ENCODE measurements at regions not wholly inside any gene's neighbourhood (a gene's known extent, or its start where the extent isn't known, plus 50 kb on each side); places are given as distances from the start of the nearest gene placed in this dataset.

DNA sequence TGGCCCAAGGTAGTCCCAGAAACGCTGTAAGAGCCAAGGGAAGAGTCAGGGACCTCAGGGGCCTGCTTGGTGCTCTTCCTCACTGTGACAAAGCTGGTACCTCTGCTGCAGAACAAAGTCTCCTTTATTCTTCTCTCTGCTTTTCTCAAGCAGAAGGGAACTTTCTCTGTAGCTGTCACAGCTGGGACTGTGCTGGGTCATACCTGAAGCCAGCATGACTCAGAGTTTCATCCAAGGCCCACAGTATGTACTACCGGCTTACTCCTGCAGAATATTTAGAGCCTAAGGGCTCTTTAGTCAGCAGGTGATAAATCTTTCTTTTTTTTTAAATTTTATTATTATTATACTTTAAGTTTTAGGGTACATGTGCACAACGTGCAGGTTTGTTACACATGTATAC, 183.2 kb downstream of the TINAG start:
- H3K36me3 ChIP-seq (ENCODE audit: control insufficient read depth in 1 of 2, insufficient read depth in 2 of 2, low read length in 2 of 2), result no peaks in the 10 kb centered on the region
- no peak overlapping the region for H3K4me3 ChIP-seq (ENCODE audit: low read depth in 1 of 2, low read length in 2 of 2)
- no peaks in the 10 kb centered on the region for H3K27me3 ChIP-seq (ENCODE audit: low read depth, low read length)
- H3K4me1 ChIP-seq (ENCODE audit: control insufficient read depth in 1 of 2, insufficient read depth in 2 of 2, low read length in 2 of 2), result no peaks in the 10 kb centered on the region
- H3K9me3 ChIP-seq (ENCODE audit: control insufficient read depth in 1 of 2, low read length in 2 of 2), result peaks cover 0 to 8% of the 10 kb centered on the region in 2 donors
- H3K27ac ChIP-seq (ENCODE audit: low read length), result no peak overlapping the region

DNA sequence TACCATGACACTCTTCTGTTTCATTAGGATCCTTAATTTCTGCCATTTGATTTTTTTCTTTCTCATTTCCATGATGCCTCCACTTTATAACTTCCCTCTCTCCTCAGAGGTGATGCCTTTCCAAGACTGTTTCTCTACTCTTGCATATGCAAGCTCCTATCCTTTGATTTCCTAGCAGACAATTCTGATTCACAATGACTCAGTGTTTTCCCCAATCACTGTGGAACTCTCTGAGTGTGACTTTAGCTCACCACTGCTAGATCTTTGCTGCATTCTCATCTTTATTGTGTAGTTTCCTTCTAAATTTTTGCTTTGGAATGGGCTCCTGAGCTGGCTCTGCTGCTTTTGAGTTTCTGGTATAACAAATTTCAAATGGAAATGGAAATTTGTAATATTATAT, 184.9 kb downstream of the TINAG start:
- Histone ChIP-seq H3K9me3 (ENCODE audit: control insufficient read depth in 1 of 2, low read length in 2 of 2) (peaks cover 0 to 8% of the 10 kb centered on the region in 2 donors), H3K36me3 (ENCODE audit: control insufficient read depth in 1 of 2, insufficient read depth in 2 of 2, low read length in 2 of 2) (no peaks in the 10 kb centered on the region), H3K4me1 (ENCODE audit: control insufficient read depth in 1 of 2, insufficient read depth in 2 of 2, low read length in 2 of 2) (no peaks in the 10 kb centered on the region), H3K27me3 (ENCODE audit: low read depth, low read length) (no peaks in the 10 kb centered on the region), H3K4me3 (ENCODE audit: low read depth in 1 of 2, low read length in 2 of 2) (no peak overlapping the region), H3K27ac (ENCODE audit: low read length) (no peak overlapping the region)

DNA sequence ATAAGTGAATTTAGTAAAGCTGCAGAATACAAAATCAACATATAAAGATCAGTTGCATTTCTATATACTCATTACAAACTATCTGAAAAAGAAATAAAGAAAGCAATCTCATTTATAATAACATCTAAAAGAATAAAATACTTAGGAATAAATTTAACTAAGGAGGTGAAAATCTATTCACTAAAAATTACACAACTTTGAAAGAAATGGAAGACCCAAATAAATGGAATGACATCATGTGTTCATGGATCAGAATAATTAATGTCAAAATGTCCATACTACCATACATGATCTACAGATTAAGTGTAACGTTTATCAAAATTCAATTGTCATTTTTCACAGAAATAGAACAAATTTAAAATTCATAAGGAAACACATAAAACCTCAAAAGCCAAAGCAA, 194.9 kb downstream of the TINAG start:
- Histone ChIP-seq H3K9me3 (ENCODE audit: control insufficient read depth in 1 of 2, low read length in 2 of 2) (peaks cover 0 to 14% of the 10 kb centered on the region in 2 donors), H3K4me1 (ENCODE audit: control insufficient read depth in 1 of 2, insufficient read depth in 2 of 2, low read length in 2 of 2) (no peaks in the 10 kb centered on the region)

DNA sequence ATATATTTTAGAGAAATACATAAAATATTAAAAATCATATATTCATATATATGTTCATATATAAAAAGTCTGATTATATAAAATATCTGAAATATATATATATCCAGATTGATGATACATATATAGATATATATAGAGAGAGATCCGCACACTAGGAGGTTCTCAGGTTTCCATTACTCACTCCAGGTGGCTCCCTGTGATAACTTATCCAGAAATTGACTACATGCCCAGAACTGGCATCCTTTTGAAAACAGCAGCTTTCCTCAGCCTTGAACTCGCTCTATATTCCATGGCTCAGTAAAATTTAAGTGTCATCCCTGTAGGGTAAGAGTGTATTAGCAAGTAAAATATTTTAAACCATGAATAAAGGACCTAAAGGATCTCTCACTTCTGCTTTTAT, 206.8 kb downstream of the TINAG start:
- no peaks in the 10 kb centered on the region for H3K27me3 ChIP-seq (ENCODE audit: low read depth, low read length)
- H3K4me1 ChIP-seq (ENCODE audit: control insufficient read depth in 1 of 2, insufficient read depth in 2 of 2, low read length in 2 of 2), result no peaks in the 10 kb centered on the region
- H3K9me3 ChIP-seq (ENCODE audit: control insufficient read depth in 1 of 2, low read length in 2 of 2), result no peaks in the 10 kb centered on the region
- no peaks in the 10 kb centered on the region for H3K36me3 ChIP-seq (ENCODE audit: control insufficient read depth in 1 of 2, insufficient read depth in 2 of 2, low read length in 2 of 2)
- H3K4me3 ChIP-seq (ENCODE audit: low read depth in 1 of 2, low read length in 2 of 2), result no peak overlapping the region
- H3K27ac ChIP-seq (ENCODE audit: low read length), result no peak overlapping the region

More for the DNA sequence above, 194.9 kb downstream of the TINAG start:
- Histone ChIP-seq H3K27ac (ENCODE audit: low read length) (no peak overlapping the region), H3K36me3 (ENCODE audit: control insufficient read depth in 1 of 2, insufficient read depth in 2 of 2, low read length in 2 of 2) (no peaks in the 10 kb centered on the region), H3K27me3 (ENCODE audit: low read depth, low read length) (no peaks in the 10 kb centered on the region), H3K4me3 (ENCODE audit: low read depth in 1 of 2, low read length in 2 of 2) (no peak overlapping the region)

DNA sequence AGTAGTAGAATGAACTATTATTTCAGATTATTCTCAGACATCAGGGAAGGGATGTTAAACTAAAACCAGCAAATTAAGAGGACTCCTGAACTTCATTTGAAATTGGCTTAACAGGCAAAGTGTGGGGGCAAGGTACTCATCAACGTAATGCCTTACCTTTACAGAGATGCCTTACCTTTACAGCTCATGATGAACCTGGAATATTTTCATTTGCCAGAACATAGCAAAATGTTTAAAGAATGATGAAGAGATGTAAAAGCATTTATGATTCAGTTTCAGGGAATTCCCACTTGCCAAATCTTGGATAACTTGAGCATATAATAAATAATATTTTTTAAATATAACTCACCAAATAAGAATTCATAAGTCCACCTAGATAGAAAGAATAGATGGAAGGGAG, 207.5 kb downstream of the TINAG start:
- Histone ChIP-seq H3K4me1 (ENCODE audit: control insufficient read depth in 1 of 2, insufficient read depth in 2 of 2, low read length in 2 of 2) (no peaks in the 10 kb centered on the region), H3K27ac (ENCODE audit: low read length) (no peak overlapping the region), H3K9me3 (ENCODE audit: control insufficient read depth in 1 of 2, low read length in 2 of 2) (no peaks in the 10 kb centered on the region), H3K36me3 (ENCODE audit: control insufficient read depth in 1 of 2, insufficient read depth in 2 of 2, low read length in 2 of 2) (no peaks in the 10 kb centered on the region), H3K4me3 (ENCODE audit: low read depth in 1 of 2, low read length in 2 of 2) (no peak overlapping the region), H3K27me3 (ENCODE audit: low read depth, low read length) (no peaks in the 10 kb centered on the region)

DNA sequence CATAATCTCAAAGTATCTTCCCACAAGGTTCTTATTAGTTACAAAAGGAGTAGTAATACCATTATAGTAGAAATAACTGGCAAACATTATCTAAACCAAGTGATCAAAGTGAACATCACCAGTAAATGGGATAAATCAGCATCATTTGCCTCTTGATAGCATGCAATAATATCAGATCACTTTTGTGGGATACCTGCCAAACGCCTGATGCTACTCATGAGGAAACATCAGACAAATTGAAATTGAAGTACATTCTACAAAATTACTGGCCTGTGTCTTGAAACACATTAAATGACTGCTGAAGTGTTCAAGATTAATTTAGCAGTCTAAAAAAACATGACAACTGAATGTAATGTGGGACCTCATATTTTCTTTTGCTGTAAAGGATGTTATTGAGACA, 208.1 kb downstream of the TINAG start:
- H3K27ac ChIP-seq (ENCODE audit: low read length), result no peak overlapping the region
- no peaks in the 10 kb centered on the region for H3K4me1 ChIP-seq (ENCODE audit: control insufficient read depth in 1 of 2, insufficient read depth in 2 of 2, low read length in 2 of 2)
- H3K9me3 ChIP-seq (ENCODE audit: control insufficient read depth in 1 of 2, low read length in 2 of 2), result no peaks in the 10 kb centered on the region

DNA sequence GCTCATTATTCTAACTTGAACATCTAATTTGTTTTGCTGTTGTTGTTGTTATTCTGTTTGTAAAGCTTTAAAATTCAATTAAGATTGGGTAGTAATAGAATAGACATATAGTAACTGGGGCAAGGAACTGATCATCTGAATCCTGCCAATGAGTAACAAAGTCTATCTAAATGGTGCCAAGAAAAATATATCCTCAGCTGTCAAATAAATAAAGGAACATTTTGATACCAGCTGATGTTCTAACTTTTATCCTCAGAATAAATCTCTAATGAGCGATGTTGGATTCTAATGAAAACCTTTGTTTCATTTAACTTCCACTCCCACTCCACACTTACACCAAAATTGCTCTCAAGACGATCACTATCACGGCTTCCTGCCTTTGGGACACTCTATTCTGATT, 210.9 kb downstream of the TINAG start:
- no peaks in the 10 kb centered on the region for H3K4me1 ChIP-seq (ENCODE audit: control insufficient read depth in 1 of 2, insufficient read depth in 2 of 2, low read length in 2 of 2)
- no peaks in the 10 kb centered on the region for H3K36me3 ChIP-seq (ENCODE audit: control insufficient read depth in 1 of 2, insufficient read depth in 2 of 2, low read length in 2 of 2)
- no peak overlapping the region for H3K27ac ChIP-seq (ENCODE audit: low read length)
- H3K27me3 ChIP-seq (ENCODE audit: low read depth, low read length), result no peaks in the 10 kb centered on the region
- H3K4me3 ChIP-seq (ENCODE audit: low read depth in 1 of 2, low read length in 2 of 2), result no peak overlapping the region
- no peaks in the 10 kb centered on the region for H3K9me3 ChIP-seq (ENCODE audit: control insufficient read depth in 1 of 2, low read length in 2 of 2)

More for the DNA sequence above, 208.1 kb downstream of the TINAG start:
- no peaks in the 10 kb centered on the region for H3K36me3 ChIP-seq (ENCODE audit: control insufficient read depth in 1 of 2, insufficient read depth in 2 of 2, low read length in 2 of 2)
- H3K4me3 ChIP-seq (ENCODE audit: low read depth in 1 of 2, low read length in 2 of 2), result no peak overlapping the region
- H3K27me3 ChIP-seq (ENCODE audit: low read depth, low read length), result no peaks in the 10 kb centered on the region

DNA sequence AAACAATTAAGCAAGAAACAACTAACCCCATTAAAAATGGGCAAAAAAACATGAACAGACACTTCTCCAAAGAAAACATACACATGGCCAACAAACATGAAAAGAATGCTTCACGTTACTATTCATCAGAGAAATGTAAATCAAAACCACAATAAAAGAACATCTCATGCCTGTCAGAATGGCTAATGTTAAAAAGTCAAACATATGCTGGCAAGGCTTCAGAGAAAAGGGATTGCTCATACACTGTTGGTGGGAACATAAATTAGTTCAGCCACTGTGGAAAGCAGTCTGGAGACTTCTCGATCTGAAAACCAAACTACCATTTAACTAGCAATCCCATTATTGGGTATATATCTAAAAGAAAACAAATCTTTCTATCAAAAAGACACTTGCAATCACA, 217.5 kb downstream of the TINAG start:
- Histone ChIP-seq H3K9me3 (ENCODE audit: control insufficient read depth in 1 of 2, low read length in 2 of 2) (peaks cover 0 to 5% of the 10 kb centered on the region in 2 donors), H3K27me3 (ENCODE audit: low read depth, low read length) (no peaks in the 10 kb centered on the region), H3K4me1 (ENCODE audit: control insufficient read depth in 1 of 2, insufficient read depth in 2 of 2, low read length in 2 of 2) (no peaks in the 10 kb centered on the region), H3K27ac (ENCODE audit: low read length) (no peak overlapping the region), H3K4me3 (ENCODE audit: low read depth in 1 of 2, low read length in 2 of 2) (no peak overlapping the region), H3K36me3 (ENCODE audit: control insufficient read depth in 1 of 2, insufficient read depth in 2 of 2, low read length in 2 of 2) (no peaks in the 10 kb centered on the region)

DNA sequence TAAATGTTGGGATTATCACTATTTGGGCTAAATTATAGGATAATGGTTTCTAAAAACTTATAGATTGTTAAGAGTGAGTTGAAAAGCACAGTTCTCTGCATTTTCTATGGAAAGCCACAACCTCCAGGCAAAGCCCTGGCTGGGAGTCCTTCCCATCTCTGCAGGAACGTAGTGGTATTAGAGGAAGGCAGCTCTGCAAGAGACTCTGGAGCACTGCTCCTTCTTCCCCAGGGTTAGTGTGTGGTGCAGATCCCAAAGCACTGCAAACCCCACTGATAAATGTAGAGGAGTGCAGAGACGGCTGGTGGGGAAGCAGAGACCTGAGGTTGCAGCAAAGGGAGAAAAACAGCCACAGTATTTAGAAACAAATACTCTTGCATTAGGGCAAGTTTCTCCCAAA, 225.3 kb downstream of the TINAG start:
- Histone ChIP-seq H3K4me3 (ENCODE audit: low read depth in 1 of 2, low read length in 2 of 2) (no peak overlapping the region), H3K27ac (ENCODE audit: low read length) (no peak overlapping the region), H3K36me3 (ENCODE audit: control insufficient read depth in 1 of 2, insufficient read depth in 2 of 2, low read length in 2 of 2) (no peaks in the 10 kb centered on the region), H3K27me3 (ENCODE audit: low read depth, low read length) (no peaks in the 10 kb centered on the region), H3K9me3 (ENCODE audit: control insufficient read depth in 1 of 2, low read length in 2 of 2) (no peaks in the 10 kb centered on the region), H3K4me1 (ENCODE audit: control insufficient read depth in 1 of 2, insufficient read depth in 2 of 2, low read length in 2 of 2) (no peaks in the 10 kb centered on the region)

DNA sequence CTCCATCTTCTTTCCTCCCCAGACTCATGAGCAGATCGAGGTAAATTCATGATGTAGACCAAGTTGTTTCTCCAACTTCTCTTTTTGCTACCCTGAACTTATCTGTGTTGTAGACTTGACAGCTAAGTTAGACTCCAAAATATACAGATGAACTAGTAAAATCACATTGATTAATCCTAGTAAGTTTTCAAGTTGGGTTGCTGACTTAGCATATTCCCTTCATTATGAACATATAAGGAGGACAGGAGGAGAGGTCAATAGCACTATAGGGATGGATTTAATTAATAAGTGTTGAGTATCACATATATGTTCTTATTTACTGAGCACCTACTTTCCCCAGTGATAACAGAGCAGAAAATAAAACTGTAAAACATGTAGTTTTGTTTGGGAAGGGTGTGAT, 227.3 kb downstream of the TINAG start:
- H3K4me1 ChIP-seq (ENCODE audit: control insufficient read depth in 1 of 2, insufficient read depth in 2 of 2, low read length in 2 of 2), result no peaks in the 10 kb centered on the region
- H3K27me3 ChIP-seq (ENCODE audit: low read depth, low read length), result no peaks in the 10 kb centered on the region
- H3K27ac ChIP-seq (ENCODE audit: low read length), result no peak overlapping the region
- no peak overlapping the region for H3K4me3 ChIP-seq (ENCODE audit: low read depth in 1 of 2, low read length in 2 of 2)
- no peaks in the 10 kb centered on the region for H3K9me3 ChIP-seq (ENCODE audit: control insufficient read depth in 1 of 2, low read length in 2 of 2)
- H3K36me3 ChIP-seq (ENCODE audit: control insufficient read depth in 1 of 2, insufficient read depth in 2 of 2, low read length in 2 of 2), result no peaks in the 10 kb centered on the region

DNA sequence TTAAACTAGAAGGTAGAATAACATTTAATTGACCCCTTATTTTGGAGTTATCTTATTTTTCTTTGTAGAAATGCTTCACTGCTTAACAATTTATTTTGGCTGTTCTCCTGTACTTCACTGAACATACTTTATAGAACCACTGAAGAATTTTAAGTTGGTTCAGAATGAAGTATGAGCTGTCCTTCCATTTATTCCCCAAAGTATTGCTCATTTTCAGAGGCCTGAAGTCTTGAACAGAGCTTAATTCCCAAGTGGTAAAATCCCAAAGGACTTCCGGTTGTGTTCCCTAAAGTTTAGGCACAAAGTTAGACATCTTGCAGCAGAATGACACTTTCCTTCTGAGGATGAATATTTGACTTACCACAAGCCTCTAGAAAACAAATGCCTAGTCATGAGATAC, 233.3 kb downstream of the TINAG start:
- Histone ChIP-seq H3K27ac (ENCODE audit: low read length) (no peak overlapping the region), H3K9me3 (ENCODE audit: control insufficient read depth in 1 of 2, low read length in 2 of 2) (no peaks in the 10 kb centered on the region), H3K4me3 (ENCODE audit: low read depth in 1 of 2, low read length in 2 of 2) (no peak overlapping the region), H3K4me1 (ENCODE audit: control insufficient read depth in 1 of 2, insufficient read depth in 2 of 2, low read length in 2 of 2) (no peaks in the 10 kb centered on the region), H3K27me3 (ENCODE audit: low read depth, low read length) (no peaks in the 10 kb centered on the region), H3K36me3 (ENCODE audit: control insufficient read depth in 1 of 2, insufficient read depth in 2 of 2, low read length in 2 of 2) (no peaks in the 10 kb centered on the region)

DNA sequence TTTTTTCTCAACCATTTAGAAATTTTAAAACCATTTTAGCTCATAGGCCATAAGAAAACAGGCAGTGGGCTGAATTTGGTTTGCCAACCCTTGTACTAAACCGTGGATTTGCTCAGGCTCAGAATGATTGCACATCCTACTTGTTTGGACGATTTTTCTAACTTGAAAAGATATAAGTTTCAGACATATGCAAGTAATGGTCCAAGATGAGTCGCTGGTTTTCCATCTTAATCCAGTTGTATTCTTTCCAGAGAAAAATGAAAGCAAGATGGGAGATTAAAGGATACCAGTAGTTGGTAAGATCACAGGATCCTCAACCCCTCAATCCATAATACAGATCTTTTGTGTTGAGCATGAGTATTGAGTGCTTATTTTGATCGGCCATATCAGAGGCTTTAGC, 250.9 kb downstream of the TINAG start:
- H3K27ac ChIP-seq (ENCODE audit: low read length), result no peak overlapping the region
- H3K4me1 ChIP-seq (ENCODE audit: control insufficient read depth in 1 of 2, insufficient read depth in 2 of 2, low read length in 2 of 2), result no peaks in the 10 kb centered on the region
- H3K4me3 ChIP-seq (ENCODE audit: low read depth in 1 of 2, low read length in 2 of 2), result no peak overlapping the region
- H3K9me3 ChIP-seq (ENCODE audit: control insufficient read depth in 1 of 2, low read length in 2 of 2), result peaks cover 0 to 6% of the 10 kb centered on the region in 2 donors
- no peaks in the 10 kb centered on the region for H3K36me3 ChIP-seq (ENCODE audit: control insufficient read depth in 1 of 2, insufficient read depth in 2 of 2, low read length in 2 of 2)
- no peaks in the 10 kb centered on the region for H3K27me3 ChIP-seq (ENCODE audit: low read depth, low read length)

All from muscle layer of duodenum (tissue), 2 donors.